Endodermal cell (in vitro differentiated cells): ENCODE measurements at regions not wholly inside any gene's neighbourhood (a gene's known extent, or its start where the extent isn't known, plus 50 kb on each side); places are given as distances from the start of the nearest gene placed in this dataset.

ENCODE experiments used
- DNase-seq: peaks from one replicate; pipeline ENCODE4 v3.0.0-alpha.2; 2017
- H3K27ac ChIP-seq: 2 replicates; pipeline ENCODE4 v1.5.1; 2013; ENCODE audit warnings: mild to moderate bottlenecking, low read depth, low read length, moderate library complexity
- H3K27me3 ChIP-seq: 2 replicates; pipeline ENCODE4 v1.6.1; 2013; ENCODE audit warnings: mild to moderate bottlenecking, low read length, moderate library complexity; ENCODE audit not compliant: insufficient read depth, control insufficient read depth, poor library complexity, severe bottlenecking
- H3K36me3 ChIP-seq: 2 replicates; pipeline ENCODE4 v1.7.0; 2013; ENCODE audit warnings: mild to moderate bottlenecking, low read length, moderate library complexity; ENCODE audit not compliant: control insufficient read depth, insufficient read depth
- H3K4me1 ChIP-seq: one replicate; pipeline ENCODE4 v1.7.0; 2013; ENCODE audit warnings: low read length; ENCODE audit not compliant: control insufficient read depth, insufficient read depth
- H3K4me3 ChIP-seq: 2 replicates; pipeline ENCODE4 v1.5.1; 2013; ENCODE audit warnings: mild to moderate bottlenecking, low read length, moderate library complexity
- H3K9ac ChIP-seq: 2 replicates; pipeline ENCODE4 v1.6.1; 2013; ENCODE audit warnings: mild to moderate bottlenecking, low read length, moderate library complexity; ENCODE audit not compliant: poor library complexity, severe bottlenecking; ENCODE audit errors: extremely low read depth
- H3K9me3 ChIP-seq: 2 replicates; pipeline ENCODE4 v1.6.1; 2013; ENCODE audit warnings: mild to moderate bottlenecking, low read length, moderate library complexity; ENCODE audit not compliant: control insufficient read depth
- H3K27ac Mint-ChIP-seq: 2 replicates; pipeline ENCODE4 v1.8.0; 2020; ENCODE audit warnings: mixed read lengths
- H3K27me3 Mint-ChIP-seq: 2 replicates; pipeline ENCODE4 v1.8.0; 2021; ENCODE audit warnings: mild to moderate bottlenecking, mixed read lengths; ENCODE audit not compliant: insufficient read depth
- H3K36me3 Mint-ChIP-seq: 2 replicates; pipeline ENCODE4 v1.8.0; 2020; ENCODE audit warnings: low read depth, mixed read lengths
- H3K4me1 Mint-ChIP-seq: 2 replicates; pipeline ENCODE4 v1.8.0; 2020; ENCODE audit warnings: mixed read lengths
- H3K4me3 Mint-ChIP-seq: 2 replicates; pipeline ENCODE4 v1.8.0; 2020; ENCODE audit warnings: mild to moderate bottlenecking, moderate library complexity, mixed read lengths
- H3K9me3 Mint-ChIP-seq: 2 replicates; pipeline ENCODE4 v1.8.0; 2020; ENCODE audit warnings: mild to moderate bottlenecking, mixed read lengths
- CTCF ChIP-seq: fragments of 200-600 bp; sonication (generic); conservative IDR thresholded peaks from 2 replicates; pipeline ENCODE4 v1.5.0; 2021; ENCODE audit warnings: antibody characterized with exemption, mild to moderate bottlenecking
- WGBS, 2 experiments: methylation state at CpG; one replicate each; pipeline versions ENCODE4 v1.1.5 to v1.1.7; 2013; ENCODE audit warnings: missing lambda C conversion rate in 2 of 2, mixed read lengths in 1 of 2; ENCODE audit not compliant: insufficient coverage in 1 of 2, insufficient read length in 1 of 2; 5-methylcytosine and 5-hydroxymethylcytosine counted together

GRCh38 chr4:34047363-34047762 is 2197.0 kb downstream of the ARAP2 start:
- Mint-ChIP-seq H3K4me1 (no peaks in the 10 kb centered on the region), H3K9me3 (no peaks in the 10 kb centered on the region), H3K36me3 (no peaks in the 10 kb centered on the region), H3K27ac (no peak overlapping the region), H3K27me3 (no peaks in the 10 kb centered on the region), H3K4me3 (no peak overlapping the region)
- Histone ChIP-seq H3K9me3 (no peaks in the 10 kb centered on the region), H3K4me1 (no peaks in the 10 kb centered on the region), H3K4me3 (no peak overlapping the region), H3K27me3 (no peaks in the 10 kb centered on the region), H3K27ac (no peak overlapping the region), H3K9ac (no peak overlapping the region), H3K36me3 (no peaks in the 10 kb centered on the region)
- DNase-seq = no peak
- WGBS, 2 experiments = 89 to 92% methylated on average over 2 of the region's 3 CpGs
- no peak for TF ChIP-seq CTCF

- WGBS, 2 experiments = 93 to 100% methylated on average over 1 to 2 of the region's 2 CpGs
- no peaks in the 10 kb centered on the region for H3K36me3 Mint-ChIP-seq
Observed at GRCh38 chr4:34066126-34066525, 2178.2 kb downstream of the ARAP2 start.

GRCh38 chr4:34091451-34091850 is 2152.9 kb downstream of the ARAP2 start:
- no peak overlapping the region for H3K4me3 ChIP-seq
- H3K4me1 ChIP-seq = no peaks in the 10 kb centered on the region
- Mint-ChIP-seq H3K4me3 (no peak overlapping the region), H3K36me3 (no peaks in the 10 kb centered on the region), H3K9me3 (no peaks in the 10 kb centered on the region), H3K4me1 (no peaks in the 10 kb centered on the region), H3K27ac (no peak overlapping the region), H3K27me3 (no peaks in the 10 kb centered on the region)
- 86% methylated on average over 1 of the region's 1 CpG; no CpG with 5 or more reads in 1 of the 2 experiments for WGBS, 2 experiments
- H3K36me3 ChIP-seq = no peaks in the 10 kb centered on the region
- no peak overlapping the region for H3K9ac ChIP-seq
- DNase-seq = no peak
- H3K27me3 ChIP-seq = no peaks in the 10 kb centered on the region
- H3K9me3 ChIP-seq = no peaks in the 10 kb centered on the region
- no peak for TF ChIP-seq CTCF
- no peak overlapping the region for H3K27ac ChIP-seq

More at GRCh38 chr4:34066126-34066525, 2178.2 kb downstream of the ARAP2 start:
- no peak for TF ChIP-seq CTCF
- no peaks in the 10 kb centered on the region for H3K9me3 Mint-ChIP-seq
- no peaks in the 10 kb centered on the region for H3K27me3 Mint-ChIP-seq
- no peak overlapping the region for H3K4me3 ChIP-seq
- no peaks in the 10 kb centered on the region for H3K4me1 Mint-ChIP-seq
- no peak overlapping the region for H3K27ac ChIP-seq
- no peaks in the 10 kb centered on the region for H3K36me3 ChIP-seq
- no peak overlapping the region for H3K9ac ChIP-seq
- H3K27me3 ChIP-seq = no peaks in the 10 kb centered on the region
- no peaks in the 10 kb centered on the region for H3K9me3 ChIP-seq
- H3K27ac Mint-ChIP-seq = no peak overlapping the region
- H3K4me1 ChIP-seq = peaks cover 2% of the 10 kb centered on the region
- no peak for DNase-seq
- H3K4me3 Mint-ChIP-seq = no peak overlapping the region
